HG02623 (cell line): ENCODE measurements at regions not wholly inside any gene's neighbourhood (a gene's known extent, or its start where the extent isn't known, plus 50 kb on each side); places are given as distances from the start of the nearest gene placed in this dataset.
"Not testable (repeated sequence)": the region's sequence is repeated elsewhere in the genome, so short reads cannot be mapped to it uniquely, and the experiment has no call there.

Experiments
- ATAC-seq: cut with Tn5 transposase; IDR thresholded peaks from one replicate; pipeline ENCODE4 v1.9.1; 2021; ENCODE audit warnings: moderate library complexity; ENCODE audit not compliant: unreplicated experiment

GRCh38 chr2:142582317-142582716, 295.1 kb upstream of the KYNU start:
- no peak for ATAC-seq

DNA sequence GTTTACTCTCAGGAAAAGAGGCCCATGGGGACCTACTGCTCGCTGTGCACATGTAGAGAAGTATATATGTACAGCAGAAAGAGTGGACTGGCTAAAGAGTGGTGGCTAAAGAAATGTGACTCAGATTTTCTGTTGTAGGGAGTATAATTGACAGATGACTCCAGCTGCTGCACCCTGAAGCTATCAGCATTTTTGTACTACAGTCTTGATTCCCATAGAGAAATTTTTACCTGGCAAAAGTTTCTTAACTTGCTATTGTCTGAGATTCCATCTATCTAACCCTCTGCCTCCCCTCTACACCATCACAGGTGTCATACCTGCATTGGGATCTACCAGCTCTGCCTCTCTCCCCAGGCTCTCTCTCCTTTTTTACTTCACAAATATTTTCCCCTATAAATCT, 296.0 kb upstream of the KYNU start:
- no peak for ATAC-seq

GRCh38 chr2:142580691-142581090, 296.8 kb upstream of the KYNU start:
- ATAC-seq: no peak

DNA sequence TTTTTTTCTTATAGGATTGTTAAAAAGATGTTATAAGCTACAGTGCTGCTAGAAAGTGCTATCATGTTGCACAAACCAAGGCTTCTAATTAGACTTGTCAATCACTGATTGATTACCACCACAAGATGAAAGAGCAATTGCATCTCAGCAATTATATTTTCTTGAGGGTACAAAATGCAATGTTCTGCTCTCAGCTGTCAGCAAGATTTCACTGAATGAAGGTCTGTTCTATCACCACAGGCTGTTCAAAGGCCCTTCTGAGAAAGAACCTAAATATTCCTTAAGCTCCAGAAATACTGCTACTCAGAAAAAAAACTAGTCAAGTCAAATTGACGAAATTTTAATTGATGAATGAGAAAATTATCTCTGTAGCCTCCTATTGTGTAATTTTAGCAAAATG, 301.9 kb upstream of the KYNU start:
- ATAC-seq: no peak

GRCh38 chr2:142574388-142574787, 303.1 kb upstream of the KYNU start:
- ATAC-seq: no peak

DNA sequence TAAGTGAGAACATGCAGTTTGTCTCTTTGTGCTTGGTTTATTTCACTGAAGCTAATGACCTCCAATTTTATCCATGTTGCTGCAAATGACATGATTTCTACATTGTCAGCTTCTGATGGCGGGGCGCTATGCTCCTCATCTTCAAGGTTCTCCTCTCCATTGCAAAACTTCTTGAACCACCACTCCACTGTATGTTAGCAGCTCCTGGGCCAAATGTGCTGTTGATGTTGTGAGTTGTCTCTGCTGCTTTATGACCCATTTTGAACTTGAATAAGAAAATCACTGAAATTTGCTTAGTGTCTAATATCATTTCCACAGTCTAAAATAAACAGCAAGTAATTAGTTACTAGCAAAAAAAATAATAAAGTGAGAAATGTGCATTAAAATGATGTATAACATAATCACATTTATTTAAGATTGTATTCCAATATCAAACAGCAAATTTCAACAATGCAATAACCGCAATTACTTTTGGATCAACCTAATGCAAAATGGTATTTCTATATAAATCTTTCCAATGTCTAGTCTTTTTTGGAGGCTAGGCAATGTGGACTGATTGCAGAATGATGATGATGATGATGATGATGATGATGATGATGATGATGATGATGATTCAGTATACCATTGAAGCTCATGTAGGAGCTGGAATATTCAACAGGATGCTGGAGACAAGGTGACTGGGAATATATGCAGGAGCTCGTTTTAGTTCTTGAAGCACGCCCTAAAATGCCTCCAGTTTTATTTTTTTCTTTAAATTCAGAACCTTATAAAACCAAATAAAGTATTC, 304.9 kb upstream of the KYNU start:
- ATAC-seq: no peak

GRCh38 chr2:142571934-142572333, 305.5 kb upstream of the KYNU start:
- ATAC-seq: no peak

DNA sequence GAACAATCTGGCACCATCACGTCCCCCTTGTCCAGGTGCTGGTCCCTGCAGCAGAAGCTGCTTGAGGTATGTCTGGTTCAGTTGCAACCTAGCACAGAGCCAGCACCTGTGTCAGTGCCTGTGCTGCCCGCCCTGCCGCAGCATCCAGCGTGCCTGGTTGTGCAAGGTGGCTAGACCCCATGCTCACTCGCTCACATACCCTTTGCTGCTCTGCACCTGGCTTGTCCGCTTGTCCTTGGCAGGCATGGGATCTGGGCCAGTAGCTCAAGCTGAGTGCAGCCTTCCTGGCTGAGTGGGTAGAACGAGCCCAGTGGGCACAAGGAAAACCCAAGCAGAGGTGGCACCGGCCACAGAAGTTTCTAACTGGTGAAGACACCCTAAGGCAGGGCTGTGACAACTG, 314.6 kb upstream of the KYNU start:
- no peak for ATAC-seq

GRCh38 chr2:142561656-142562055, 315.8 kb upstream of the KYNU start:
- no peak for ATAC-seq

DNA sequence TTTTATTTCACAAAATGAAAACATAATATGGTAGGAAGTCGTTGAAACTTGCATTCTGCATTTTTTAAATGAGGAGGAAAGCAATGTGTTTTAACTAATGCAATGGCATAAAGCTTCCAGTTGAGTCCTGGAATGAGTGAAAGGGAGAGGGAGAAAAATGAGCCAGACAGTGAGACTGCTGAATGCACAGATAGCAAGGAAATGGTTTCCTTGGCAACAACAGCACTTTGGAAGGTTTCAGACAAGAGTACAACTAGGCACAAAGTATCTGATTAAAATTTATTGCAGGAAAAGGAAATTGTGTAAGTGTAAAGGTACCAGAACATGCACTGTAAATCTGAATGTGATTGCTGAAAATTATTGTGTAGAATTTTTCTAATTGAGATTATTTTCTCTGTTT, 320.1 kb upstream of the KYNU start:
- no peak for ATAC-seq

DNA sequence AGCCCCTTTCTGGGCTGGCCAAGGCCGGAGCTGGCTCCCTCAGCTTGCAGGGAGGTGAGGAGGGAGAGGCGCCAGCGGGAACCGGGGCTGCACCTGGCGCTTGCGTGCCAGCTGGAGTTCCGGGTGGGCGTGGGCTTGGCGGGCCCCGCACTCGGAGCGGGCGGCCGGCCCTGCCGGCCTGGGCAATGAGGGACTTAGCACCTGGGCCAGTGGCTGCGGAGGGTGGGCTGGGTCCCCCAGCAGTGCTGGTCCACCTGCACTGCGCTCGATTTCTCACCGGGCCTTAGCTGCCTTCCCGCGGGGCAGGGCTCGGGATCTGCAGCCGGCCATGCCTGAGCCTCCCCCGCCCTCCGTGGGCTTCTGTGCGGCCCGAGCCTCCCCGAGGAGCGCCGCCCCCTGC, 331.5 kb upstream of the KYNU start:
- not testable (repeated sequence) for ATAC-seq

DNA sequence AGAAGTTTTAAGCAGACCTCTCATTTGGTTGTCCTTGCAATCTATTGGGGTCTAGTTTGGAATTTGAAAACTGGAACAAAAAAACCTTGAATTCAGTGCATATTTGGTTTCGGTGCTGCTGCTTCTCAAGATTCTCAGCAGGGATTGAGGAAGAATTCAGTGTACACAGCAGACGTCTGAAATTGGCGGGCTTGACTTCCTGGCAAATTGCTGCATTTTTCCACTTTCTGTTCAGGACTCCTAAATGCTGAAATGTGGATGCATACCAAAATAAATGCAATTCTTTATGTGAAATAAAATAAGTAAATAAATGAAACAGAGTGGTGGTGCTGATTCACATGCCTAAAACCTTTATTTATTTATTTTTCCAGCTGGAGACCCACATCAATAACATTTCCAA, 332.4 kb upstream of the KYNU start:
- ATAC-seq: no peak

DNA sequence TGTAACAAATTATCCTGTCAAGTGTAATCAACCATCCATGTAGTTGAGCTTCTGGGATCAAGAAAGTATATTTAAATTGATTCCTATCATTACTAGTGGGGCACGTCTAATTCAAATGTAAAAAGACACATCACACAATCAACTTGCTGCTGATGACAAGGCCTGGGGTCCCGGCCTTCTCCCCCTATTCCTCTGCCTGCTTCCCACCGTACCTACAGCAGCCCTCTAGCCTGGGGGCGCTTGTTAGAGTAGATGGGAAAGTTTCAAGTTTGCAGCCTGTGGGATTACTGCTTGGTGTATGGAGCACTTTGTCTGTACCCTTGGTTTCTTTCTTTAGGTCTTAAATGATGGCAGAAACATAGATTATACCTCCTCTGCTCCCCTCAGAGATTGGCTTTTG, 333.3 kb upstream of the KYNU start:
- ATAC-seq: no peak

- ATAC-seq: no peak
Observed at GRCh38 chr2:142542431-142542910, 335.0 kb upstream of the KYNU start.

DNA sequence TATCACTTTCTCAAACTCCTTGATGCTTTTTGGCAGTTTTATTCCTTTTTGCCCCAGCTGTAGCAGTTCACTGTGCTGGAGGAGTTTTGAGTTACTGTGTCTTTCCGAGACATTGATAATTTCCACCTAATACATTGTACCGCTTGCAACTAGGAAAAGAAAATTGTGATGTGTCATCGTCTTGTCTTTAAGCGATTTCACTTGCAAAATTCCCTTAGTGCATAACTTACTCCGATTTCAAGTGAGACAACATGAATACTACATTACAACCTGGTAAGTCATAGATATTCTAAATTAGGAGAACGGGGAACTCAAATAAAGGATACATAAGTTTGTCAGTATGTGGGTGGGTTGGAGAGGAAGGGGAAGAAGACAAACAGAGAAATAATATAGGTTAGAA, 340.5 kb upstream of the KYNU start:
- ATAC-seq: no peak

- no peak for ATAC-seq
Observed at GRCh38 chr2:142536492-142536891, 341.0 kb upstream of the KYNU start.

- no peak for ATAC-seq
Observed at GRCh38 chr2:142535311-142535710, 342.2 kb upstream of the KYNU start.

DNA sequence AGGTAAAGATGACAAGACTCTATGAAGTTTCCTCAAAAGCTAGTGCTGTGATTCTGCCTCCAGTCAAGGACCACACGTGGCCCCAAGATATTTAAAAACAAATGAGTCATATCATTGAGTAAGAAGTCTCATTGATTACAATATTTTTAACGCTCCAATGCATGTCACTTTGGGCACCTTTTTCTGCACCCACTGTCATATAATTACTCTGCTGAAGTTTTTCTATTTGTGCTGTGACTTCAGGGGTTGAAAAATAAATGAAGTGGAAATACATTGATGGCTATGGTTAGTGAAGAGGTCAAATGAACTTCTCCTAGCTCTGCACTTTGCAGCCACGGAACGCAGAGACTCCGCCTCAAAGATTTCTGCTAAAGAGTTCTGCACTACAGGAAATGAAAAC, 344.3 kb upstream of the KYNU start:
- no peak for ATAC-seq

GRCh38 chr2:142531377-142531776, 346.1 kb upstream of the KYNU start:
- no peak for ATAC-seq

GRCh38 chr2:142525720-142526119, 351.7 kb upstream of the KYNU start:
- no peak for ATAC-seq

DNA sequence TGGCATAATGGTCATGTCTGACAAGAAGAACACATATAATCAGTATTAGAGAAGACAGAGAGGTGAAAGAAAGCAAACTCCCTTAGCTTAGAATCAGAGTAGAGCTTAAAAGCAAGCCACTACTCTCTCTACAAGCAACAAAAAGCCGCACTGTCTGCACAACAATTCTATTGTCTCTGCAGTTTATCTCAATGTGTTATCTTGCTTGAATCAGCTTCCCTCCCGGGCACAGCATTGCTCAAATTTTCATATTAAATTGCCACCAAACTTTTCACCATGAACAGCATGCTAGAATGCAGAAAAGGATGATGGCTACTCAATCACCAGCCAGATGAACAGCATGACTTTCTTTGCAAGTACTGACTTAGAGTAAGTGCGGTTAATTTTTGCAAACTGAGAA, 356.0 kb upstream of the KYNU start:
- ATAC-seq: no peak

DNA sequence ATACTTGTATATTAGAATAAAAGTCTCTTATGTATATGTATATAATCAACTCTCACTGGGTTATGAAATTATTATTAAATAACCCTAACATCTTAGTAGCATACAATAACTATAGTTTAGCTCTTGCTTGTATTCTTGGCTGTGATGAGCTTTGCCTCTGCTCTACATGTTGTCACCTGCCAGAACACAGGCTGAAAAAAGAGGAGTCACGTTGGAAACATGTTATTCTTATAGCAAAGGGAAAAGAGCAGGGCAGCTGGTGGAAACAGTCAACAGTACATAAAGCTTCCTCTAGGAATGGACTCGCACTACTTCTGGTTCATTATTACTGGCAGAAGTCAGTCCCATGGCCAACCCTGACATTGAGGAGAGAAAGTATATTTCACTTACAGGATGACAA, 362.0 kb upstream of the KYNU start:
- ATAC-seq: no peak

DNA sequence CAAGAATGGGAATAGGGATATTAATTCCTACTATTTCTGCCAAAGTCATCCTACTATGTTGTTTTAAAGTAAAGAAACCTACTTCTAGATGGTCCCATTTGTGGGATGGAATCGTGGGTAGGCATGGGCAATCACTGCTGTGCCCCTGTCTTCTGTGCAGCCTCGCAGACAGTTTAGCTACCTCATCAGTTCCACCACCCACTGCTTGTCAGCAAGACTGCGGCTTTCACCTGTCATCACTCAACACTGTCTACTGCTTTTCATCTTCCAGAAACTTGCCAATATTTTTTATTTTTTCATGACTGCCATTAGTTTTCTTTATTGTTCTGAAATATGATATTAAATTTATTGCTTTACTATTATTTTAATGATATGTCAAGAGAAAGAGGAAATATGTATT, 368.1 kb upstream of the KYNU start:
- ATAC-seq: no peak
